Peyer's patch (tissue), 4 donors: ENCODE measurements at regions not wholly inside any gene's neighbourhood (a gene's known extent, or its start where the extent isn't known, plus 50 kb on each side); places are given as distances from the start of the nearest gene placed in this dataset.
"Not testable (repeated sequence)": the region's sequence is repeated elsewhere in the genome, so short reads cannot be mapped to it uniquely, and the experiment has no call there.

Experiments used
- DNase-seq, 3 donors: peaks; one replicate each; pipeline ENCODE4 v3.0.0-alpha.2; 2017 to 2019
- H3K27ac ChIP-seq, 4 donors: fragments of 200-600 bp; sonication (generic); one replicate each; pipeline ENCODE4 v1.5.1; 2016 to 2019
- H3K27me3 ChIP-seq, 2 donors: fragments of 200-600 bp; sonication (generic); one replicate each; pipeline ENCODE4 v1.5.1; 2019
- H3K36me3 ChIP-seq, 3 donors: fragments of 200-600 bp; sonication (generic); one replicate each; pipeline ENCODE4 v1.5.1; 2016 to 2019
- H3K4me1 ChIP-seq, 4 donors: fragments of 200-600 bp; sonication (generic); one replicate each; pipeline ENCODE4 v1.5.1; 2016 to 2019
- H3K4me3 ChIP-seq, 4 donors: fragments of 200-600 bp; sonication (generic); 1 replicate in 3 of 4; 2 replicates in 1 of 4; pipeline ENCODE4 v1.5.1; 2016 to 2019; ENCODE audit warnings: mild to moderate bottlenecking in 1 of 4
- H3K9me3 ChIP-seq, 4 donors: fragments of 200-600 bp; sonication (generic); one replicate each; pipeline ENCODE4 v1.5.1; 2016 to 2019; ENCODE audit warnings: mild to moderate bottlenecking in 1 of 4
- POLR2A ChIP-seq, 2 donors: fragments of 450-650 bp; IDR thresholded peaks; one replicate each; pipeline ENCODE4 v1.5.1; 2017; ENCODE audit warnings: antibody characterized with exemption in 2 of 2, mild to moderate bottlenecking in 2 of 2, moderate library complexity in 2 of 2
- TF ChIP-seq, protein P1 (sequence below), 6 experiments: fragments of 450-650 bp in 4 of 6; fragments of 200-600 bp in 2 of 6; sonication (generic) in 1 of 6; IDR thresholded peaks; one replicate each; pipeline ENCODE4 v1.5.1; 2017 to 2019; ENCODE audit warnings: antibody characterized with exemption in 6 of 6, mild to moderate bottlenecking in 3 of 6, moderate library complexity in 1 of 6

- no peaks in the 10 kb centered on the region for H3K4me1 ChIP-seq
- TF ChIP-seq, protein P1, sequence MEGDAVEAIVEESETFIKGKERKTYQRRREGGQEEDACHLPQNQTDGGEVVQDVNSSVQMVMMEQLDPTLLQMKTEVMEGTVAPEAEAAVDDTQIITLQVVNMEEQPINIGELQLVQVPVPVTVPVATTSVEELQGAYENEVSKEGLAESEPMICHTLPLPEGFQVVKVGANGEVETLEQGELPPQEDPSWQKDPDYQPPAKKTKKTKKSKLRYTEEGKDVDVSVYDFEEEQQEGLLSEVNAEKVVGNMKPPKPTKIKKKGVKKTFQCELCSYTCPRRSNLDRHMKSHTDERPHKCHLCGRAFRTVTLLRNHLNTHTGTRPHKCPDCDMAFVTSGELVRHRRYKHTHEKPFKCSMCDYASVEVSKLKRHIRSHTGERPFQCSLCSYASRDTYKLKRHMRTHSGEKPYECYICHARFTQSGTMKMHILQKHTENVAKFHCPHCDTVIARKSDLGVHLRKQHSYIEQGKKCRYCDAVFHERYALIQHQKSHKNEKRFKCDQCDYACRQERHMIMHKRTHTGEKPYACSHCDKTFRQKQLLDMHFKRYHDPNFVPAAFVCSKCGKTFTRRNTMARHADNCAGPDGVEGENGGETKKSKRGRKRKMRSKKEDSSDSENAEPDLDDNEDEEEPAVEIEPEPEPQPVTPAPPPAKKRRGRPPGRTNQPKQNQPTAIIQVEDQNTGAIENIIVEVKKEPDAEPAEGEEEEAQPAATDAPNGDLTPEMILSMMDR (IDR thresholded peaks at IDR 0.05): no peak
- TF ChIP-seq POLR2A (IDR thresholded peaks at IDR 0.05): no peak
- no peaks in the 10 kb centered on the region for H3K36me3 ChIP-seq
- no peak overlapping the region for H3K4me3 ChIP-seq
- H3K27me3 ChIP-seq: no peaks in the 10 kb centered on the region
- H3K9me3 ChIP-seq: no peaks in the 10 kb centered on the region
- no peak overlapping the region for H3K27ac ChIP-seq
- DNase-seq: no peak
These were observed 257.5 kb upstream of the IRS4 start for GRCh38 chrX:108993909-108994308.

- H3K27ac ChIP-seq, H3K27me3 ChIP-seq, H3K36me3 ChIP-seq, H3K4me1 ChIP-seq, DNase-seq, H3K9me3 ChIP-seq, H3K4me3 ChIP-seq: not testable (repeated sequence)
These were observed 236.5 kb upstream of the IRS4 start for GRCh38 chrX:108972899-108973298.

DNA sequence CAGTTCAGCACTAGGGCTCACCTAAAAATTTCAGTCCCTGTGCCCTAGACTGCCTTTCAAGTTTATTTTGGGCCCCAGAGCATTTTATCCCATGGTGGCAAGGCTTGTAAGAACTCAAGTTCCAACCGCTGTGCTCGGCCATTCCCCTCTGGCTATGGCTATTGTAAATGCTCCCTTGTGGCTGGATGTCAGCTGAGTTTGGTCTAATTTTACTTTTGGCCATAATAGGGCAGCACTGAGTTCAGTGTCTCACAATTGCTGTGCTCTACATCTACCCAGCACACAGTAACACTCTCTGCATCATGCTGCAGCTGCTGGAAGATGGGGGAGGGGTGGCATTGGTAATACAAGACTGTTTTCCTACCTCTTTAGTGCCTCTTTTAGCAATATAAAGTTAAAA is 210.8 kb upstream of the IRS4 start:
- Histone ChIP-seq H3K27ac (no peak overlapping the region), H3K4me1 (no peaks in the 10 kb centered on the region), H3K9me3 (no peaks in the 10 kb centered on the region), H3K27me3 (no peaks in the 10 kb centered on the region), H3K4me3 (no peak overlapping the region), H3K36me3 (no peaks in the 10 kb centered on the region)
- TF ChIP-seq, protein P1 (IDR thresholded peaks at IDR 0.05): no peak
- no peak for TF ChIP-seq POLR2A (IDR thresholded peaks at IDR 0.05)
- DNase-seq: no peak

- TF ChIP-seq POLR2A (IDR thresholded peaks at IDR 0.05): no peak
- TF ChIP-seq, protein P1 (IDR thresholded peaks at IDR 0.05): no peak
- DNase-seq: no peak
- Histone ChIP-seq H3K9me3 (no peaks in the 10 kb centered on the region), H3K36me3 (no peaks in the 10 kb centered on the region), H3K4me1 (no peaks in the 10 kb centered on the region), H3K27ac (no peak overlapping the region), H3K27me3 (no peaks in the 10 kb centered on the region), H3K4me3 (no peak overlapping the region)
These were observed 210.2 kb upstream of the IRS4 start for GRCh38 chrX:108946531-108946930.

DNA sequence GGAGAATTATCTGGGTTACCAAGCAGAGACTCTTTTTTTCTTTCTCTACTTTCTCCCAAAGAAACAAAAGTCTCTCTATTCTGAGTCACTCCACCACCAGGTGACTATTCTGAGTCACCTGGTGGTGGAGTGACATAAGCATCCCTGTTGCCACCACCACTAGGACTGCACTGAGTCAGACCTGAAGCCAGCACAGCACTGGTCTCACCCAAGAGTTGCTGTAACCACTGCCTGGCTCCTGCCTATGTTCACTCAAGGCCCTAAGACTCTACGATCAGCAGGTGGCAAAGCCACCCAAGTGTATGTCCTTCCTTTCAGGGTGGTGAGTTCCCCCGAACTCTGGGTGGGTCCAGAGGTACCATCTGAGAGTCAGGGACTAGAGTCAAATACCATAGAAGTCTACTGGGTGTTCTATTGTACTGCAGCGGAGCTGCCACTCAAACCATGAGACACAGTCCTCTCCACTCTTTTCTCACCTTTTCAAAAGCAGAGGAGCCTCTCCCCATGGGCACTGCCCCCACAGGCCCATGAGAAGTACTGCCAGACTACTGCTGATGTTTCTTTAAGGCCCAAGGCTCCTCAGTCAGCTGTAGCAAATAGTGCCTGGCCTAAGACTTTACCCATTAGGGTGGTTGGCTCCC is 209.6 kb upstream of the IRS4 start:
- Histone ChIP-seq H3K4me3 (no peak overlapping the region), H3K27me3 (no peaks in the 10 kb centered on the region), H3K9me3 (no peaks in the 10 kb centered on the region), H3K4me1 (no peaks in the 10 kb centered on the region), H3K36me3 (no peaks in the 10 kb centered on the region), H3K27ac (no peak overlapping the region)
- DNase-seq: no peak
- TF ChIP-seq, protein P1 (IDR thresholded peaks at IDR 0.05): no peak
- no peak for TF ChIP-seq POLR2A (IDR thresholded peaks at IDR 0.05)

DNA sequence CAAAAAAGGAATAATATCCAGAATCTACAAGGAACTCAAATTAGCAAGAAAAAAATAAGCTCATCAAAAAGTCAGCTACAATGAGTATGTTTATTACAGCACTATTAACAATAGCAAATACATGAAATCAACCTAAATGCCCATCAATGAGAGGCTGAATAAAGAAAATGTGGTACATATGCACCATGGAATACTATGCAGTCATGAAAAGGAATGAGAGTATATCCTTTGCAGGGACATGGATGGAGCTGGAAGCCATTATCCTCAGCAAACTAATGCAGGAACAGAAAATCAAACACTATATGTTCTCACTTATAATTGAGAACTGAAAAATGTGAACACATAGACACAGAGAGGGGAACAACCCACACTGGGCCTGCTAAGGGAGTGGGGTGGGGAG is 178.4 kb upstream of the IRS4 start:
- H3K9me3 ChIP-seq: no peaks in the 10 kb centered on the region
- H3K4me1 ChIP-seq: no peaks in the 10 kb centered on the region
- TF ChIP-seq, protein P1 (IDR thresholded peaks at IDR 0.05): no peak
- TF ChIP-seq POLR2A (IDR thresholded peaks at IDR 0.05): no peak
- no peak for DNase-seq
- H3K27ac ChIP-seq: no peak overlapping the region
- no peak overlapping the region for H3K4me3 ChIP-seq
- no peaks in the 10 kb centered on the region for H3K36me3 ChIP-seq
- H3K27me3 ChIP-seq: no peaks in the 10 kb centered on the region

DNA sequence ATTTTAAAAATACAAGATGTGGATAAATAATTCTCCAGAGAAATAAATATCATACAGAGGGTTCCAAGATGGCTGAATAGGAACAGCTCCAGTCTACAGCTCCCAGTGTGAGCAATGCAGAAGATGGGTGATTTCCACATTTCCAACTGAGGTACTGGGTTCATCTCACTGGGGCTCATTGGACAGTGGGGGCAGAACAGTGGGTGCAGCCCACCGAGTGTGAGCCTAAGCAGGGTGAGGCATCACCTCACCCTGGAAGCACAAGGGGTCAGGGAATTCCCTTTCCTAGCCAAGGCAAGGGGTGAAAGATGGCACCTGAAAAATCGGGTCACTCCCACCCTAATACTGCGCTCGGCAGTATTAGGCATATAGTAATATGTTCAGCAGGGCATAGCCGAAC is 167.5 kb upstream of the IRS4 start:
- not testable (repeated sequence) for H3K9me3 ChIP-seq, H3K4me1 ChIP-seq, H3K27me3 ChIP-seq, H3K36me3 ChIP-seq, H3K4me3 ChIP-seq, H3K27ac ChIP-seq, DNase-seq
